ENCODE measurements at regions not wholly inside any gene's neighbourhood (a gene's known extent, or its start where the extent isn't known, plus 50 kb on each side); places are given as distances from the start of the nearest gene placed in this dataset.

DNA sequence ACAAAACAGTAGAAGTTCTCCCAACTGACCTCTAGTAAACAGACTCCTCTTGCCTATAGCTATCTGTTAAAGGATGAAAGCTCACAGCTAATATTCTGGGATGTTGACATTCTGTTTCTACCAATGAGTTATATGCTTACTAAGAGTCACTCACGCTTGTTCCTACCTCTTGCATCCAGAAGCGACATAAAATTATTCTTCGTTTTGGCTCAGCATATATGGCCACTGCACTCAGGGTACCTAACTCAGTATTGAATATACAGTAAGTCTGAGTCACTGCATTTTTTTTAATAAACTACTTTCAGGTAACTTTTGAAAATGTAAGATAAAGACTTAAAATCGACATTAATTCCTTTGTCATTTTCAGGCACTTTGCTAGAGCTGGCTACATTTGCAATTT lies 214.4 kb upstream of the STXBP5 start:
- DNase-seq, result no peak
- no peaks in the 10 kb centered on the region for H3K4me1 ChIP-seq
- H3K27me3 ChIP-seq (replicated peaks in 1 of 7), result no peaks in the 10 kb centered on the region
- no peaks in the 10 kb centered on the region for H3K36me3 ChIP-seq
- H3K27ac ChIP-seq, result no peak overlapping the region
- peaks cover 0 to 16% (median 0%) of the 10 kb centered on the region in 8 donors for H3K9me3 ChIP-seq
- no peak for TF ChIP-seq POLR2AphosphoS5 (IDR thresholded peaks at IDR 0.05)
- TF ChIP-seq, protein P1, sequence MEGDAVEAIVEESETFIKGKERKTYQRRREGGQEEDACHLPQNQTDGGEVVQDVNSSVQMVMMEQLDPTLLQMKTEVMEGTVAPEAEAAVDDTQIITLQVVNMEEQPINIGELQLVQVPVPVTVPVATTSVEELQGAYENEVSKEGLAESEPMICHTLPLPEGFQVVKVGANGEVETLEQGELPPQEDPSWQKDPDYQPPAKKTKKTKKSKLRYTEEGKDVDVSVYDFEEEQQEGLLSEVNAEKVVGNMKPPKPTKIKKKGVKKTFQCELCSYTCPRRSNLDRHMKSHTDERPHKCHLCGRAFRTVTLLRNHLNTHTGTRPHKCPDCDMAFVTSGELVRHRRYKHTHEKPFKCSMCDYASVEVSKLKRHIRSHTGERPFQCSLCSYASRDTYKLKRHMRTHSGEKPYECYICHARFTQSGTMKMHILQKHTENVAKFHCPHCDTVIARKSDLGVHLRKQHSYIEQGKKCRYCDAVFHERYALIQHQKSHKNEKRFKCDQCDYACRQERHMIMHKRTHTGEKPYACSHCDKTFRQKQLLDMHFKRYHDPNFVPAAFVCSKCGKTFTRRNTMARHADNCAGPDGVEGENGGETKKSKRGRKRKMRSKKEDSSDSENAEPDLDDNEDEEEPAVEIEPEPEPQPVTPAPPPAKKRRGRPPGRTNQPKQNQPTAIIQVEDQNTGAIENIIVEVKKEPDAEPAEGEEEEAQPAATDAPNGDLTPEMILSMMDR (IDR thresholded peaks at IDR 0.05 in 8 of 11, conservative IDR thresholded peaks at IDR 0.05 in 3 of 11), result no peak
- TF ChIP-seq POLR2A (IDR thresholded peaks at IDR 0.05), result no peak
- 90 to 95% (median 92%) methylated on average over 4 of the region's 4 CpGs for WGBS, 5 donors
- no peak overlapping the region for H3K4me3 ChIP-seq
- intact Hi-C loops (cut with DNase I; ENCODE audit: low total_unique reads), result no loop called here

DNA sequence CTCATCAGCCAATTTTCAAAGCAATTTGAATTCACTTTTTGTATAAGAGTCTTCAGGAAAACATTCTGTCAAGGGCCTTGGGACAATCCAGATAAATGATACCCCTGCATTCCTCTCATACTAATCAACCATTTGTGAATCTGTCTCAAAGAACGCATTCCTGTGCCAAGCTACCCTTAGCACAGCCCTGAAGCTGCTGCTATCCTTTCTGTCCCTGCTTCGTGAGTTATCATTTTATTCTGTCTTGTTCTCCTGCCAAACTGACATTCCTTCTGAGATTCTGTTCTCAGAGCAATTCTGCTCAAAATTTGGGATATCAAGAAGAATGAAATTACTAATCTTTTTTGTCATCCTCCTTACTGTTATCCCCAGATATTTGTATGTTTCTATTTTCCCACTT lies 213.9 kb upstream of the STXBP5 start:
- H3K4me3 ChIP-seq, result no peak overlapping the region
- 71 to 87% (median 76%) methylated on average over 2 of the region's 2 CpGs for WGBS, 5 donors

DNA sequence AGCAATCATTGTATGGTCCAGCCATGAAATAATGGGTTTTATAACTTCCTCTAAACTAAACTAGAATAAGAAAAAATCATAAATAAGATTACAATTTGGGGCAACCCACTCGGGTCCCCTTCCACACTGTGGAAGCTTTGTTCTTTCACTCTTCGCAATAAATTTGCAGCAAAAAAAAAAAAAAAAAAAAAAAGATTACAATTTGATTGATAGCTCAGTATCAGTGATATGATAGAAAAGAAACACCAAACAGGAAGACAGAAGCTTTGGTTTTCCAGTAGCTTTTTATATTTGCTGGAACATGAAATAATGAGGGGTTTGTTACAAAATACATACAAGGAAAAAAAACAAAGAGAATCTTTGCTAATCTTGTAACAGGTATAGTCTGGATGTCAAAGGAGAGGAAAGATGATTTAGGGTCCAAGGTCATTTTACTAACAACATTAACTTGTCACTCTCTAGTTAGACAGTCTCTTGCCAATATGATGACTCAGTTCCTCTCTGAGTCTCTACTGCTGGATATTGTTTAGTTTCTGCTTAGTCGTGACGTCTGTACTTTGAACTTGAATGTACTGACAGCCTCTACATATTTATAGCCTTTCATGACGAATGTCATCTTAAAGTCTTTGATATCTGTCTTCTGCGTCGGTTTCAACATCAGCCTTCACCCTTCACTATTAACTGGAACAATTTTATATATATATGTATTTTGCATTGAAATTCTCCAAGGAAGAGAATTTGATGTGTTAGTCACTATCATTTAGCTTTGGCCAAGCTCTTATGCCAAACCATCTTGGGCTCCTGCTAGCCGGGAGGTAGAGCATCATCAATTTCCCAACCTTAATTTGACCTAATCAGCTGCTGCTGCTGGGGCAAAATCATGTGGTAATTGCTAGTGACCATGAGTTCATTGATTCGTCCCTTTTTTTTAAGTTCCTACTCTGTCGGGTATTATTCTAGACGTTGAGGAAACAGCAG lies 213.1 kb upstream of the STXBP5 start:
- Histone ChIP-seq H3K4me3 (no peak overlapping the region), H3K36me3 (no peaks in the 10 kb centered on the region), H3K4me1 (no peaks in the 10 kb centered on the region), H3K27ac (no peak overlapping the region), H3K27me3 (replicated peaks in 1 of 7) (no peaks in the 10 kb centered on the region), H3K9me3 (peaks cover 0 to 14% (median 0%) of the 10 kb centered on the region in 8 donors)
- intact Hi-C loops (cut with DNase I; ENCODE audit: low total_unique reads), result no loop called here
- TF ChIP-seq, protein P1 (IDR thresholded peaks at IDR 0.05 in 8 of 11, conservative IDR thresholded peaks at IDR 0.05 in 3 of 11), result no peak
- TF ChIP-seq POLR2AphosphoS5 (IDR thresholded peaks at IDR 0.05) (no peak), POLR2A (IDR thresholded peaks at IDR 0.05) (no peak)
- WGBS, 5 donors, result 77 to 90% (median 84%) methylated on average over 11 of the region's 11 CpGs
- no peak for DNase-seq

More for the DNA sequence above, 213.9 kb upstream of the STXBP5 start:
- TF ChIP-seq, protein P1 (IDR thresholded peaks at IDR 0.05 in 8 of 11, conservative IDR thresholded peaks at IDR 0.05 in 3 of 11), result no peak
- TF ChIP-seq POLR2AphosphoS5 (IDR thresholded peaks at IDR 0.05) (no peak), POLR2A (IDR thresholded peaks at IDR 0.05) (no peak)
- H3K4me1 ChIP-seq, result no peaks in the 10 kb centered on the region
- H3K9me3 ChIP-seq, result peaks cover 0 to 16% (median 0%) of the 10 kb centered on the region in 8 donors
- no peaks in the 10 kb centered on the region for H3K27me3 ChIP-seq (replicated peaks in 1 of 7)
- DNase-seq, result no peak
- intact Hi-C loops (cut with DNase I; ENCODE audit: low total_unique reads), result no loop called here
- H3K27ac ChIP-seq, result no peak overlapping the region
- no peaks in the 10 kb centered on the region for H3K36me3 ChIP-seq

DNA sequence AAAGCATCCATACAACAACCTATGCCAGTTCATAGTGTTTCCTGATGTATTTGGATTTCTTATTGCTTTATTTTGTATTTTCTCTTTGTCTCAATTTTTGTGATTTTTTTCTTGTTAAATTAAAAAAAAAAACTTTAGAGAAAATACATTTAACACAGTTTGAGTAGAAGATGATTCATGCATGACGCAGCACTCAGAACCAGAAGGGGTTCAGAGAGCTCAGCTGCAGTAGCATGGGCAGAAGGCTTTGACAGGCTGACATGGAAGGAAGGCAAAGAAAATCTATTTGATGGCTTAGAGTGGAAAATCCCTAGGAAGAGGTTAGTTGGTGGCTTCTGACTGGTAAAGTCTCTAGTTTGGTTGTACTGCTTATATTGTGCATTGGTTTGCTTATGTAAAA lies 207.2 kb upstream of the STXBP5 start:
- no peak for TF ChIP-seq POLR2A (IDR thresholded peaks at IDR 0.05)
- no peak for TF ChIP-seq POLR2AphosphoS5 (IDR thresholded peaks at IDR 0.05)
- TF ChIP-seq, protein P1 (IDR thresholded peaks at IDR 0.05 in 8 of 11, conservative IDR thresholded peaks at IDR 0.05 in 3 of 11), result no peak
- no peak overlapping the region for H3K27ac ChIP-seq
- no peak overlapping the region for H3K4me3 ChIP-seq

More for the DNA sequence above, 207.2 kb upstream of the STXBP5 start:
- no peaks in the 10 kb centered on the region for H3K9me3 ChIP-seq
- DNase-seq, result no peak
- no peaks in the 10 kb centered on the region for H3K36me3 ChIP-seq
- WGBS, 5 donors, result 92 to 97% (median 93%) methylated on average over 1 of the region's 1 CpG
- no peaks in the 10 kb centered on the region for H3K4me1 ChIP-seq
- no peaks in the 10 kb centered on the region for H3K27me3 ChIP-seq (replicated peaks in 1 of 7)
- intact Hi-C loops (cut with DNase I; ENCODE audit: low total_unique reads), result no loop called here

Measured in spleen (tissue), 11 donors.